H1 (cell line): ENCODE measurements at regions not wholly inside any gene's neighbourhood (a gene's known extent, or its start where the extent isn't known, plus 50 kb on each side); places are given as distances from the start of the nearest gene placed in this dataset.

Experiments
- CTCF ChIA-PET: fragments of 300-600 bp; sonication (Branson Sonifier 250); formaldehyde crosslinking; loops from one replicate; lab custom pipeline; 2021; ENCODE audit not compliant: partially characterized antibody; lab: Charles Lee
- POLR2A ChIA-PET: fragments of 300-600 bp; sonication (Branson Sonifier 250); formaldehyde crosslinking; loops from one replicate; lab custom pipeline; 2021; ENCODE audit warnings: inconsistent platforms; ENCODE audit not compliant: partially characterized antibody; lab: Charles Lee
- DNase-seq, 2 experiments: peaks; one replicate each; pipeline versions ENCODE4 v3.0.0 to v3.0.0-alpha.2; 2010 to 2022; ENCODE audit warnings: low spot score in 2 of 2, low read depth in 1 of 2, mixed read lengths in 1 of 2
- FAIRE-seq: peaks from 2 replicates; lab custom pipeline; 2011; peaks lifted over from hg19 to GRCh38; lab: Jason Lieb, UNC
- H2AFZ ChIP-seq: 2 replicates; pipeline ENCODE4 v1.8.1; 2012; ENCODE audit warnings: low read length, inconsistent platforms
- H2AK5ac ChIP-seq: 2 replicates; pipeline ENCODE4 v1.6.1; 2013; ENCODE audit warnings: low read depth, low read length
- H2BK120ac ChIP-seq: replicated peaks from 2 replicates; pipeline ENCODE3; 2013; ENCODE audit warnings: low read depth, low read length, inconsistent platforms
- H2BK12ac ChIP-seq: 2 replicates; pipeline ENCODE4 v1.6.1; 2013; ENCODE audit warnings: low read depth, low read length
- H2BK15ac ChIP-seq: 2 replicates; pipeline ENCODE4 v1.6.1; 2013; ENCODE audit warnings: low read length
- H2BK20ac ChIP-seq: 2 replicates; pipeline ENCODE4 v1.6.1; 2013; ENCODE audit warnings: low read length
- H2BK5ac ChIP-seq: 2 replicates; pipeline ENCODE4 v1.6.1; 2013; ENCODE audit warnings: low read depth, low read length
- H3K14ac ChIP-seq: 2 replicates; pipeline ENCODE4 v1.6.1; 2013; ENCODE audit warnings: inconsistent platforms; ENCODE audit not compliant: insufficient read length
- H3K18ac ChIP-seq: 2 replicates; pipeline ENCODE4 v1.6.1; 2013; ENCODE audit warnings: low read length; ENCODE audit errors: extremely low read depth
- H3K23ac ChIP-seq: 2 replicates; pipeline ENCODE4 v1.6.1; 2013; ENCODE audit warnings: inconsistent platforms; ENCODE audit not compliant: insufficient read length
- H3K23me2 ChIP-seq: 2 replicates; pipeline ENCODE4 v1.6.1; 2013; ENCODE audit warnings: low read depth, low read length
- H3K27ac ChIP-seq: 2 replicates; pipeline ENCODE4 v1.6.1; 2011; ENCODE audit warnings: low read depth, low read length, inconsistent platforms
- H3K27me3 ChIP-seq, 4 experiments: replicated peaks in 1 of 4; 1 replicate in 1 of 4; 2 replicates in 3 of 4; pipeline versions ENCODE4 v1.6.1 to v1.8.1; 2011 to 2013; ENCODE audit warnings: low read length in 3 of 4, mild to moderate bottlenecking in 3 of 4, inconsistent platforms in 2 of 4, mixed read lengths in 2 of 4, moderate library complexity in 1 of 4; ENCODE audit not compliant: control insufficient read depth in 3 of 4, insufficient read depth in 3 of 4; ENCODE audit errors: extremely low read depth in 1 of 4
- H3K36me3 ChIP-seq, 4 experiments: 2 replicates each; pipeline versions ENCODE4 v1.6.1 to v1.8.1; 2011 to 2013; ENCODE audit warnings: mild to moderate bottlenecking in 4 of 4, low read length in 3 of 4, moderate library complexity in 2 of 4, control low read depth in 1 of 4, inconsistent platforms in 1 of 4; ENCODE audit not compliant: insufficient read depth in 4 of 4, control insufficient read depth in 2 of 4
- H3K4ac ChIP-seq: replicated peaks from 2 replicates; pipeline ENCODE3; 2013; ENCODE audit warnings: low read length, low read depth, mixed read lengths, inconsistent platforms; ENCODE audit not compliant: insufficient read length
- H3K4me1 ChIP-seq, 4 experiments: replicated peaks in 1 of 4; 1 replicate in 1 of 4; 2 replicates in 3 of 4; pipeline versions ENCODE4 v1.6.1 to v1.8.1; 2011 to 2013; ENCODE audit warnings: low read length in 3 of 4, inconsistent platforms in 2 of 4, mixed read lengths in 1 of 4; ENCODE audit not compliant: insufficient read depth in 4 of 4, control insufficient read depth in 3 of 4
- H3K4me2 ChIP-seq, 2 experiments: 2 replicates each; pipeline versions ENCODE4 v1.6.1 to v1.8.1; 2011 to 2013; ENCODE audit warnings: low read depth in 2 of 2, low read length in 2 of 2, control low read depth in 1 of 2, inconsistent platforms in 1 of 2, mild to moderate bottlenecking in 1 of 2; ENCODE audit not compliant: insufficient read depth in 1 of 2
- H3K4me3 ChIP-seq, 4 experiments: fragments of 200-600, 300-600 bp in 1 of 4; sonication (generic), shearing (Covaris generic), sonication (Bioruptor Twin) in 1 of 4; 2 replicates each; pipeline versions ENCODE4 v1.5.1 to v1.8.1; 2011 to 2016; ENCODE audit warnings: low read length in 4 of 4, low read depth in 3 of 4, control low read depth in 2 of 4, inconsistent platforms in 2 of 4, mild to moderate bottlenecking in 2 of 4, mixed read lengths in 1 of 4, moderate library complexity in 1 of 4; ENCODE audit not compliant: insufficient read depth in 2 of 4; ENCODE audit errors: extremely low read depth in 1 of 4
- H3K56ac ChIP-seq: replicated peaks from 2 replicates; pipeline ENCODE3; 2013; ENCODE audit warnings: low read depth, mild to moderate bottlenecking, mixed read lengths, low read length, inconsistent platforms; ENCODE audit not compliant: insufficient read length
- H3K79me1 ChIP-seq: 2 replicates; pipeline ENCODE4 v1.6.1; 2013; ENCODE audit warnings: low read depth, low read length, control low read depth
- H3K79me2 ChIP-seq, 2 experiments: 2 replicates each; pipeline versions ENCODE4 v1.6.1 to v1.8.1; 2012 to 2013; ENCODE audit warnings: low read length in 2 of 2, mild to moderate bottlenecking in 2 of 2, inconsistent platforms in 1 of 2; ENCODE audit not compliant: insufficient read depth in 2 of 2, control insufficient read depth in 1 of 2
- H3K9ac ChIP-seq, 4 experiments: replicated peaks in 1 of 4; 1 replicate in 1 of 4; 2 replicates in 3 of 4; pipeline versions ENCODE4 v1.6.1 to v1.8.1; 2011 to 2013; ENCODE audit warnings: low read depth in 3 of 4, low read length in 3 of 4, control low read depth in 2 of 4, mild to moderate bottlenecking in 2 of 4, moderate library complexity in 2 of 4, inconsistent platforms in 1 of 4; ENCODE audit errors: extremely low read depth in 1 of 4
- H3K9me3 ChIP-seq, 2 experiments: 2 replicates each; pipeline versions ENCODE4 v1.6.1 to v1.8.1; 2012 to 2013; ENCODE audit warnings: mild to moderate bottlenecking in 2 of 2, moderate library complexity in 2 of 2, control low read depth in 1 of 2, inconsistent platforms in 1 of 2, low read depth in 1 of 2, low read length in 1 of 2, mixed read lengths in 1 of 2; ENCODE audit not compliant: insufficient read depth in 2 of 2
- H4K20me1 ChIP-seq, 2 experiments: replicated peaks in 1 of 2; 2 replicates each; pipeline versions ENCODE3 to v1.8.1; 2011 to 2013; ENCODE audit warnings: inconsistent platforms in 2 of 2, low read length in 2 of 2, mild to moderate bottlenecking in 1 of 2; ENCODE audit not compliant: insufficient read depth in 2 of 2, control insufficient read depth in 1 of 2
- H4K5ac ChIP-seq: 2 replicates; pipeline ENCODE4 v1.6.1; 2013; ENCODE audit warnings: low read length, low read depth, mixed read lengths, inconsistent platforms; ENCODE audit not compliant: insufficient read length
- H4K8ac ChIP-seq: 2 replicates; pipeline ENCODE4 v1.8.0; 2013; ENCODE audit warnings: mild to moderate bottlenecking, moderate library complexity, low read length, inconsistent platforms; ENCODE audit not compliant: insufficient read depth; ENCODE audit errors: extremely low read depth
- H4K91ac ChIP-seq: replicated peaks from 2 replicates; pipeline ENCODE3; 2013; ENCODE audit warnings: low read length, mixed read lengths, inconsistent platforms; ENCODE audit not compliant: insufficient read length
- ASH2L ChIP-seq: fragments of 200-600, 300-600 bp; sonication (generic); IDR thresholded peaks from one replicate; pipeline ENCODE4 v1.7.1; 2017; ENCODE audit warnings: low read length
- BACH1 ChIP-seq: IDR thresholded peaks from 2 replicates; pipeline ENCODE4 v1.6.1; 2012; ENCODE audit warnings: low read length, improper control_type of control experiment
- BCL11A ChIP-seq, 2 experiments: IDR thresholded peaks; one replicate each; pipeline ENCODE4 v1.6.1; 2011; ENCODE audit warnings: low read depth in 2 of 2, low read length in 2 of 2, mild to moderate bottlenecking in 2 of 2
- BRCA1 ChIP-seq: IDR thresholded peaks from 2 replicates; pipeline ENCODE4 v1.6.1; 2012; ENCODE audit warnings: low read depth, low read length, improper control_type of control experiment
- CBX5 ChIP-seq: fragments of 300-800, 300-1000 bp; sonication (generic); IDR thresholded peaks from 2 replicates; pipeline ENCODE4 v1.7.1; 2016; ENCODE audit warnings: antibody characterized with exemption, low read length, low read depth
- CHD1 ChIP-seq: IDR thresholded peaks from 2 replicates; pipeline ENCODE4 v1.6.1; 2012; ENCODE audit warnings: low read depth, low read length, improper control_type of control experiment
- CHD2 ChIP-seq: IDR thresholded peaks from 2 replicates; pipeline ENCODE4 v1.6.1; 2012; ENCODE audit warnings: low read length, improper control_type of control experiment
- CTBP2 ChIP-seq: IDR thresholded peaks from 2 replicates; pipeline ENCODE4 v1.7.0; 2011; ENCODE audit warnings: borderline replicate concordance, mild to moderate bottlenecking, moderate library complexity, mixed read lengths, low read length; ENCODE audit not compliant: insufficient read depth, insufficient read length
- GABPA ChIP-seq: IDR thresholded peaks from 2 replicates; pipeline ENCODE4 v1.6.1; 2011; ENCODE audit warnings: mild to moderate bottlenecking, low read length, moderate library complexity, borderline replicate concordance; ENCODE audit not compliant: insufficient read depth
- NANOG ChIP-seq: IDR thresholded peaks from 2 replicates; pipeline ENCODE4 v1.6.1; 2011; ENCODE audit warnings: low read length, low read depth, mild to moderate bottlenecking, inconsistent platforms; ENCODE audit not compliant: insufficient read depth, poor library complexity, severe bottlenecking
- POLR2AphosphoS5 ChIP-seq: IDR thresholded peaks from 2 replicates; pipeline ENCODE4 v1.6.1; 2011; ENCODE audit warnings: low read depth, low read length
- POU5F1 ChIP-seq: IDR thresholded peaks from 2 replicates; pipeline ENCODE4 v1.6.1; 2011; ENCODE audit warnings: low read depth, mild to moderate bottlenecking, low read length, moderate library complexity
- SP4 ChIP-seq: IDR thresholded peaks from 2 replicates; pipeline ENCODE4 v1.6.1; 2012; ENCODE audit warnings: low read length, inconsistent platforms
- WGBS, 2 experiments: shearing (Covaris generic) in 1 of 2; methylation state at CpG; one replicate each; pipeline versions ENCODE4 v1.1.6 to v1.1.7; 2013 to 2015; ENCODE audit warnings: low lambda C conversion rate in 2 of 2, mixed read lengths in 2 of 2, inconsistent platforms in 1 of 2, low coverage in 1 of 2, missing lambda C conversion rate in 1 of 2; ENCODE audit not compliant: insufficient replicate concordance in 2 of 2, insufficient coverage in 1 of 2, insufficient read length in 1 of 2; ENCODE audit errors: extremely low coverage in 1 of 2, missing lambda C conversion rate in 1 of 2; 5-methylcytosine and 5-hydroxymethylcytosine counted together
- TF ChIP-seq, protein P1 (sequence below): IDR thresholded peaks from 2 replicates; pipeline ENCODE4 v1.6.1; 2012; ENCODE audit warnings: inconsistent platforms

GRCh38 chr11:114782650-114783310 is 104.5 kb downstream of the NXPE2 start:
- ChIA-PET POLR2A (no interaction called here), CTCF (interaction anchor here (0.8 to 4.3 kb wide), 6 partner anchors 7 to 167 kb away, joined by 3 to 30 read pairs (median 3); no protein-coding TSS in a partner anchor)
- H2BK5ac ChIP-seq, result no peak overlapping the region
- no peaks in the 10 kb centered on the region for H3K79me1 ChIP-seq
- H4K8ac ChIP-seq, result no peak overlapping the region
- no peaks in the 10 kb centered on the region for H3K79me2 ChIP-seq
- 90% methylated on average over 13 of the region's 13 CpGs; no CpG with 5 or more reads in 1 of the 2 experiments for WGBS, 2 experiments
- DNase-seq (no peak), FAIRE-seq (no peak)
- H3K27me3 ChIP-seq, result no peaks in the 10 kb centered on the region
- H2BK15ac ChIP-seq, result no peak overlapping the region
- no peak overlapping the region for H3K14ac ChIP-seq
- H3K27ac ChIP-seq, result no peak overlapping the region
- no peak overlapping the region for H3K4me3 ChIP-seq
- no peak overlapping the region for H3K9ac ChIP-seq
- no peaks in the 10 kb centered on the region for H4K20me1 ChIP-seq
- H3K4ac ChIP-seq, result no peak overlapping the region
- H3K23ac ChIP-seq, result no peak overlapping the region
- H3K4me1 ChIP-seq, result no peaks in the 10 kb centered on the region; a peak in 4 of 7 replicates
- H2AFZ ChIP-seq, result no peak overlapping the region
- H2BK120ac ChIP-seq, result no peak overlapping the region
- H2BK20ac ChIP-seq, result no peak overlapping the region
- H2BK12ac ChIP-seq, result no peak overlapping the region
- no peak overlapping the region for H2AK5ac ChIP-seq
- no peaks in the 10 kb centered on the region for H3K9me3 ChIP-seq
- H4K91ac ChIP-seq, result no peak overlapping the region
- H4K5ac ChIP-seq, result no peak overlapping the region
- no peak overlapping the region for H3K4me2 ChIP-seq
- no peaks in the 10 kb centered on the region for H3K23me2 ChIP-seq
- H3K56ac ChIP-seq, result no peak overlapping the region
- H3K36me3 ChIP-seq, result no peaks in the 10 kb centered on the region
- H3K18ac ChIP-seq, result no peak overlapping the region
- TF ChIP-seq POLR2AphosphoS5, result no peak
- no peak for TF ChIP-seq BRCA1
- TF ChIP-seq, protein P1, sequence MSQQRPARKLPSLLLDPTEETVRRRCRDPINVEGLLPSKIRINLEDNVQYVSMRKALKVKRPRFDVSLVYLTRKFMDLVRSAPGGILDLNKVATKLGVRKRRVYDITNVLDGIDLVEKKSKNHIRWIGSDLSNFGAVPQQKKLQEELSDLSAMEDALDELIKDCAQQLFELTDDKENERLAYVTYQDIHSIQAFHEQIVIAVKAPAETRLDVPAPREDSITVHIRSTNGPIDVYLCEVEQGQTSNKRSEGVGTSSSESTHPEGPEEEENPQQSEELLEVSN, result no peak
- TF ChIP-seq ASH2L, result no peak
- TF ChIP-seq BCL11A (IDR thresholded peaks at IDR 0.05; ENCODE audit: low read depth in 2 of 2, low read length in 2 of 2), result no peak
- no peak for TF ChIP-seq SP4
- no peak for TF ChIP-seq CHD1
- TF ChIP-seq CHD2, result no peak
- no peak for TF ChIP-seq POU5F1
- no peak for TF ChIP-seq CBX5
- TF ChIP-seq GABPA, result no peak
- no peak for TF ChIP-seq NANOG
- TF ChIP-seq CTBP2, result no peak
- TF ChIP-seq BACH1, result no peak
